MM.1S (cell line): ENCODE measurements at regions not wholly inside any gene's neighbourhood (a gene's known extent, or its start where the extent isn't known, plus 50 kb on each side); places are given as distances from the start of the nearest gene placed in this dataset.
A peak's percentile ranks its signal among the peaks of the same experiment; 100 is the strongest.
"Not testable (repeated sequence)": the region's sequence is repeated elsewhere in the genome, so short reads cannot be mapped to it uniquely, and the experiment has no call there.

ENCODE experiments used
- DNase-seq: peaks from one replicate; pipeline ENCODE4 v3.0.0-alpha.2; 2015
- H2AFZ ChIP-seq: fragments of 300-600 bp; sonication (generic); 2 replicates; pipeline ENCODE4 v1.6.0; 2016; ENCODE audit warnings: antibody characterized with exemption, low read length
- H3F3A ChIP-seq: fragments of 300-600 bp; sonication (generic); 2 replicates; pipeline ENCODE4 v1.6.1; 2016; ENCODE audit warnings: mild to moderate bottlenecking, antibody characterized with exemption, low read length, moderate library complexity, mixed read lengths; ENCODE audit not compliant: insufficient read depth
- H3K27ac ChIP-seq: fragments of 300-600 bp; sonication (generic); 2 replicates; pipeline ENCODE4 v1.5.1; 2016; ENCODE audit warnings: mild to moderate bottlenecking, low read length
- H3K27me3 ChIP-seq: fragments of 300-600 bp; sonication (generic); replicated peaks from 2 replicates; pipeline ENCODE4 v1.6.0; 2016; ENCODE audit warnings: low read length; ENCODE audit not compliant: insufficient read depth
- H3K36me3 ChIP-seq: fragments of 300-600 bp; sonication (generic); replicated peaks from 2 replicates; pipeline ENCODE4 v1.6.1; 2016; ENCODE audit warnings: mild to moderate bottlenecking, low read length, mixed read lengths; ENCODE audit not compliant: insufficient read depth
- H3K4me1 ChIP-seq: fragments of 300-600 bp; sonication (generic); 2 replicates; pipeline ENCODE4 v1.6.1; 2016; ENCODE audit warnings: low read length, mixed read lengths
- H3K4me2 ChIP-seq: fragments of 300-600 bp; sonication (generic); 2 replicates; pipeline ENCODE4 v1.6.0; 2016; ENCODE audit warnings: low read depth, low read length
- H3K4me3 ChIP-seq: fragments of 300-600 bp; sonication (generic); 2 replicates; pipeline ENCODE4 v1.5.1; 2016; ENCODE audit warnings: low read length, mixed read lengths
- H3K79me2 ChIP-seq: fragments of 300-600 bp; sonication (generic); 2 replicates; pipeline ENCODE4 v1.6.1; 2016; ENCODE audit warnings: mixed run types, low read length, mixed read lengths
- H3K9ac ChIP-seq: fragments of 300-600 bp; sonication (generic); 2 replicates; pipeline ENCODE4 v1.6.1; 2016; ENCODE audit warnings: low read length, mixed read lengths
- H3K9me2 ChIP-seq: fragments of 300-600 bp; sonication (generic); replicated peaks from 2 replicates; pipeline ENCODE4 v1.6.1; 2016; ENCODE audit warnings: mild to moderate bottlenecking, low read length, mixed read lengths; ENCODE audit not compliant: insufficient read depth
- H3K9me3 ChIP-seq: fragments of 300-600 bp; sonication (generic); replicated peaks from 2 replicates; pipeline ENCODE4 v1.6.1; 2016; ENCODE audit warnings: mild to moderate bottlenecking, low read length, mixed read lengths; ENCODE audit not compliant: insufficient read depth
- H4K20me1 ChIP-seq: fragments of 300-600 bp; sonication (generic); 2 replicates; pipeline ENCODE4 v1.6.1; 2016; ENCODE audit warnings: mild to moderate bottlenecking, low read length, moderate library complexity, mixed read lengths; ENCODE audit not compliant: insufficient read depth
- EZH2 ChIP-seq: fragments of 300-600 bp; sonication (generic); optimal IDR thresholded peaks from 2 replicates; pipeline ENCODE3; 2017; ENCODE audit warnings: low read depth, mild to moderate bottlenecking, antibody characterized with exemption, low read length, mixed read lengths
- EZH2phosphoT487 ChIP-seq: fragments of 300-600 bp; sonication (generic); IDR thresholded peaks from 2 replicates; pipeline ENCODE4 v1.6.1; 2018; ENCODE audit warnings: antibody characterized with exemption, low read length
- TF ChIP-seq, protein P1 (sequence below): fragments of 300-600 bp; sonication (generic); IDR thresholded peaks from 2 replicates; pipeline ENCODE4 v1.5.1; 2016; ENCODE audit warnings: antibody characterized with exemption, low read length, mixed read lengths

DNA sequence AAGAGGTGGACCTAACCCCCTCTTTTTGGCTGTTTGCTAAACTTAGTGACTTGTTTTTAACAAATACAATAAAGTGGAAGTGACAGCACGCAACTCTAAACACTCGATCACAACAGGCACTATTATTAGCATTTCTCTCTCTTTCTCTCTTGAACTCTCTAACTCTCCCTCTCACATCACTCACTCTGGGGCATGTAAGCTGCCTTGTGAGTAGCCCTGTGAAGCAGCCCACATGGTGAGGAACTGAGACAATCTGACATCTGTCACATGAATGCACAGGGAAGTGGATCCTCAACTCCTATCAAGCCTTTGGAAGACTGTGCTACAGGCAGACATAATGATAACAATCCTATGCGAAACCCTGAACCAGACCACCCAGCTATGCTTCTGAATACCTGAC lies 609.0 kb upstream of the CNTN5 start:
- no peak overlapping the region for H3K27ac ChIP-seq
- no peak for DNase-seq
- no peak overlapping the region for H3K4me3 ChIP-seq
- no peak overlapping the region for H3K9ac ChIP-seq
- H3K4me1 ChIP-seq, result no peaks in the 10 kb centered on the region
- H3K9me2 ChIP-seq, result no peaks in the 10 kb centered on the region
- no peaks in the 10 kb centered on the region for H3K27me3 ChIP-seq
- no peaks in the 10 kb centered on the region for H4K20me1 ChIP-seq
- no peaks in the 10 kb centered on the region for H3K36me3 ChIP-seq
- no peaks in the 10 kb centered on the region for H3K9me3 ChIP-seq
- no peak overlapping the region for H3K4me2 ChIP-seq
- no peaks in the 10 kb centered on the region for H3K79me2 ChIP-seq
- H3F3A ChIP-seq, result no peaks in the 10 kb centered on the region
- TF ChIP-seq, protein P1, sequence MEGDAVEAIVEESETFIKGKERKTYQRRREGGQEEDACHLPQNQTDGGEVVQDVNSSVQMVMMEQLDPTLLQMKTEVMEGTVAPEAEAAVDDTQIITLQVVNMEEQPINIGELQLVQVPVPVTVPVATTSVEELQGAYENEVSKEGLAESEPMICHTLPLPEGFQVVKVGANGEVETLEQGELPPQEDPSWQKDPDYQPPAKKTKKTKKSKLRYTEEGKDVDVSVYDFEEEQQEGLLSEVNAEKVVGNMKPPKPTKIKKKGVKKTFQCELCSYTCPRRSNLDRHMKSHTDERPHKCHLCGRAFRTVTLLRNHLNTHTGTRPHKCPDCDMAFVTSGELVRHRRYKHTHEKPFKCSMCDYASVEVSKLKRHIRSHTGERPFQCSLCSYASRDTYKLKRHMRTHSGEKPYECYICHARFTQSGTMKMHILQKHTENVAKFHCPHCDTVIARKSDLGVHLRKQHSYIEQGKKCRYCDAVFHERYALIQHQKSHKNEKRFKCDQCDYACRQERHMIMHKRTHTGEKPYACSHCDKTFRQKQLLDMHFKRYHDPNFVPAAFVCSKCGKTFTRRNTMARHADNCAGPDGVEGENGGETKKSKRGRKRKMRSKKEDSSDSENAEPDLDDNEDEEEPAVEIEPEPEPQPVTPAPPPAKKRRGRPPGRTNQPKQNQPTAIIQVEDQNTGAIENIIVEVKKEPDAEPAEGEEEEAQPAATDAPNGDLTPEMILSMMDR, result no peak
- TF ChIP-seq EZH2 (no peak), EZH2phosphoT487 (no peak)
- peak overlapping the region; percentile 24 for H2AFZ ChIP-seq

DNA sequence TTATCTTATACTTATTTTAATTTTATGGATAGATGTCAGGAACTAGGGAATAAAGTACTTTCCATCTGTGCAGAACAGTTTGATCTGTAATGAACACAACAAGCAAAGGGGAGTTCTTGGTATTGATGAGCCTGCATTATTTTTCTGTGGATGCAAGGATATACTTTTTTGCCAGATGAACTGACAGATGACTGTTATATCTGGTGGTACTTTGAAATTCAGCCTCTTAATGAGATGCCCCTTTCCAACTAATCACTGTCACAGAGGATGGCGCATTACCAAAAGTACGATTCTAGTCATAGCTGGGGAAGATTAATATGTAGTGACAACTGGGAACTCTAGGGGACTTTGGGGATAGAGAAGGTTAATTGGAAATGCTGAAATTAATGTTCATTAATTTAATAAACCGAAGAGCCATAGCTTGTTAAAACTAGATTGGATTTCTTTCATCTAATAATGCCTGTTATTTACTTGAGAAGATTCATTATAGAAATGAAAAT lies 603.4 kb upstream of the CNTN5 start:
- TF ChIP-seq EZH2phosphoT487 (no peak), EZH2 (no peak)
- TF ChIP-seq, protein P1, result no peak
- H4K20me1 ChIP-seq, result no peaks in the 10 kb centered on the region
- no peaks in the 10 kb centered on the region for H3F3A ChIP-seq
- H3K4me3 ChIP-seq, result no peak overlapping the region
- H3K9ac ChIP-seq, result no peak overlapping the region
- no peaks in the 10 kb centered on the region for H3K36me3 ChIP-seq
- no peak for DNase-seq
- H3K9me3 ChIP-seq, result no peaks in the 10 kb centered on the region
- no peak overlapping the region for H3K4me2 ChIP-seq
- H3K79me2 ChIP-seq, result no peaks in the 10 kb centered on the region
- no peaks in the 10 kb centered on the region for H3K27me3 ChIP-seq
- no peaks in the 10 kb centered on the region for H3K4me1 ChIP-seq
- H3K9me2 ChIP-seq, result no peaks in the 10 kb centered on the region
- H2AFZ ChIP-seq, result no peak overlapping the region
- H3K27ac ChIP-seq, result no peak overlapping the region

DNA sequence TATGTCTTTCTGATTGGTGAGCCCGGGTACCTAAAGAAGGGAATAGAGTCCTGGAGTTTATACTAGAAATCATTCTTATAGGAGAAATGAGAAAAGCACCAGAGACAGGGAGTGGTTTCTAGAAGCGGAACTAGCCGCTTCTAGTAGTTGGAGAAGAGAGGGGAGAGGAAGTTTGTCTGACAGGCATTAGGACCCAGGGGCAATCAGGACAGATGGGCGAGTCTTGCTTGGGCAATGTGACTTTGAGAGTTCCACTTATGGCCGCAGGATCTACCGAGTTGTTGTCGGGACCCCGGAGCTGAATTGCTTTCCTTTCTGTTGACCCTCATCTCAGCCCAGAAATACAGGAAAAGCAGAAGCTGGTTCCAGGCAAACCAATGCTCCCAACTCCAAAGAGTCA lies 596.8 kb upstream of the CNTN5 start:
- Histone ChIP-seq H3K27me3 (no peaks in the 10 kb centered on the region), H3K27ac (no peak overlapping the region), H3K4me1 (no peaks in the 10 kb centered on the region), H3K9ac (no peak overlapping the region), H3F3A (no peaks in the 10 kb centered on the region), H3K79me2 (no peaks in the 10 kb centered on the region), H3K4me3 (no peak overlapping the region), H3K36me3 (no peaks in the 10 kb centered on the region), H2AFZ (no peak overlapping the region), H3K9me2 (no peaks in the 10 kb centered on the region), H3K9me3 (no peaks in the 10 kb centered on the region), H4K20me1 (no peaks in the 10 kb centered on the region), H3K4me2 (no peak overlapping the region)
- TF ChIP-seq, protein P1, result no peak
- TF ChIP-seq EZH2 (no peak), EZH2phosphoT487 (no peak)
- DNase-seq, result no peak

DNA sequence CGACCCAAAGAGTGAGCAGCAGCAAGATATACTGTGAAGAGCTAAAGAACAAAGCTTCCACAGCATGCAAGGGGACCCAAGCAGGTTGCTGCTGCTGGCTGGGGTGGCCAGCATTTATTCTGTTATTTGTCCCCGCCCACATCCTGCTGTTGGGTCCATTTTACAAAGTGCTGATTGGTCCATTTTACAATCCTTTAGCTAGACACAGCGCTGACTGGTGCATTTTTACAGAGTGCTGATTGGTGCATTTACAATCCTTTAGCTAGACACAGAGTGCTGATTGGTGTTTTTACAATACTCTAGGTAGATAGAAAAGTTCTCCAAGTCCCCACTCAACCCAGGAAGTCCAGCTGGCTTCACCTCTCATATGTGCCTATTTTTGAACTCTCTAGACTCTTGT lies 596.0 kb upstream of the CNTN5 start:
- H3K4me2 ChIP-seq, H3K27me3 ChIP-seq, H3K4me1 ChIP-seq, H3K9me2 ChIP-seq, DNase-seq, H4K20me1 ChIP-seq, H3K27ac ChIP-seq, H3K79me2 ChIP-seq, H2AFZ ChIP-seq, H3K4me3 ChIP-seq, H3K9ac ChIP-seq, H3F3A ChIP-seq, H3K36me3 ChIP-seq, H3K9me3 ChIP-seq: not testable (repeated sequence)
